Fibroblast of skin of left quadriceps (primary cell): ENCODE measurements at regions not wholly inside any gene's neighbourhood (a gene's known extent, or its start where the extent isn't known, plus 50 kb on each side); places are given as distances from the start of the nearest gene placed in this dataset.
A peak's percentile ranks its signal among the peaks of the same experiment; 100 is the strongest.

Source experiments
- DNase-seq, 2 experiments: peaks; one replicate each; pipeline ENCODE4 v3.0.0-alpha.2; 2013; ENCODE audit warnings: low read depth in 2 of 2

DNA sequence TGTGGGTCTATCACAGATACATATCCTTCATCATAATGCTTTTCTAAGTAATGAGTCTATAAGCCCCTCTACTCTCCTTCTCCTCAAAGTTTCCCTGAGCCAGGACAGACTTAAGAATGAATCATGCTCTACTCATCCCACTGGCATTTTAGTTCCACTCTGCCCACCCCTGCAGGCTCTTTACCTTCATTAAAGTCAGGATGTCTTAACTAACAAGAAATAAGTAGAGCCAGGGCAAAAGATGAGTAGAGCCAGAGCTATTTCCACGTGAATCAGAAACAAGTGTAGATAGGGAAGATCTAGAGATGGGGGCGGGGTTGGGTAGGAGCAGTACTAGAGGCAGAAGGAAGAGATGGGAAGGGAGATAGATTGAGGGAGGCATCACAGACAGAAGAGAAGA lies 790.5 kb downstream of the RNF144A start:
- peak; percentile 59 to 63 for DNase-seq

- no peak for DNase-seq
Observed at GRCh38 chr2:7709907-7710306, 792.7 kb downstream of the RNF144A start.

- DNase-seq: no peak
Observed at GRCh38 chr2:7711167-7711566, 794.0 kb downstream of the RNF144A start.

- no peak for DNase-seq
Observed at GRCh38 chr2:7719876-7720275, 802.7 kb downstream of the RNF144A start.

DNA sequence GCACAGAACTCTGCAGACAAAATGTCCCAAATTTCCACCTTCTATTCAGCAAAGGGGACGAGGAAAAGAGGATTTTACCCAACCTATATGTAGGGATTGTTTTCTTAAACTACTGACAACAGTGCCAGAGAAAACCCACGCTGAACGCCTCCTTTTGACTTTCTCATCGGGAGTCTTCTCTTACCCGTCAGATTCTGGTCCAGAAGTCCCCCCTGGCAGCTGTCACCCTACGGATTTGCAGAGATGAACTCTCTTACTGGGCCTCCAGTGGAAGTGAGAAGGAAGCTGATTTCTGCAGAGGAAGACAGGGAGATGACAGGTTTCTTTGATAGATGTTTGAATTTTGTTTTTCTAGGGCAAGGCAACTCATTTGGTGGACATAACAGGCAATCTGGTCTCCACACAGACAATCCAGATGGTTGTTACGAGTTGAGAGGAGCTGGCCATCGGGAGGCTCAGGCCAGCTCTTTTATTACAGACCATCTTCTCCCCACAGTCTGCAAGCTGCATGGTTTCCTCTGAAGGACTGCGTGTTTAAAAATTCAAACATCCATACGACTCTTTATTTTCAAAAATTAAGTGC lies 804.3 kb downstream of the RNF144A start:
- no peak for DNase-seq

- no peak for DNase-seq
Observed at GRCh38 chr2:7722212-7722910, 805.1 kb downstream of the RNF144A start.

- no peak for DNase-seq
Observed at GRCh38 chr2:7724336-7724735, 807.1 kb downstream of the RNF144A start.

DNA sequence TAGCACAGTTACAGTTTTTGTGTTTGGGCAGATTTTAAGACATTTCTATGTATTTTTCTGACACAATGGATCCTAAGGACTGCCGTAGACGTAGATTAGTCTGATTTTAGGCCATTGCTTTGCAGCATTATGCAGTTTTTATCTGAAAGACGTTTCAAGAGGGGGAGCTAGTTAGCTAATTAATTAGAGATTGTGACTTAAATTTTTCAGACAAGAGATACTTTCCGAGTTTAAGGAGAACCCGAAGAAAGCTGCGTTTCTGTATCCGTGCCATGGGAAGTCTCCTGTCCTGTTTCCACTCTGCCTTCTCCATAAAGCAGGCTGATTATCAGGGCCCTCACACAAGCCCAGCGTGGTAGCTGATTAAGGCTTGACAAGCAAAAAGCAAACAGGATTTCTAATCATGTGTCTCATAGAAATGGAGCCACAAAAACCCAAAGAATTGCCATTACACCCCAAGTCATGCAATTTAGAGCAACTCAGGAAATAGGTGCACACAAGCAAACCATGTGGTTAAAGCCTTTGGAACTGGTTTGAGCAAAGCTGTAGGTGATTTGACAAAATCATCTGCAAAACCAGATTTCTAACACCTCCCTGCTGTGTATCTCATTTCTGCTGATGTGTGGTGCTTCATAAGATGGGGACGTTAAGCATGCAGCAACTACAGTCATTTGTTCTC lies 808.1 kb downstream of the RNF144A start:
- peak in 1 of 2 experiments; percentile 20 for DNase-seq

GRCh38 chr2:7725850-7726242 lies 808.6 kb downstream of the RNF144A start:
- DNase-seq: peak in 1 of 2 experiments; percentile 29

GRCh38 chr2:7726989-7727388 lies 809.8 kb downstream of the RNF144A start:
- no peak for DNase-seq

DNA sequence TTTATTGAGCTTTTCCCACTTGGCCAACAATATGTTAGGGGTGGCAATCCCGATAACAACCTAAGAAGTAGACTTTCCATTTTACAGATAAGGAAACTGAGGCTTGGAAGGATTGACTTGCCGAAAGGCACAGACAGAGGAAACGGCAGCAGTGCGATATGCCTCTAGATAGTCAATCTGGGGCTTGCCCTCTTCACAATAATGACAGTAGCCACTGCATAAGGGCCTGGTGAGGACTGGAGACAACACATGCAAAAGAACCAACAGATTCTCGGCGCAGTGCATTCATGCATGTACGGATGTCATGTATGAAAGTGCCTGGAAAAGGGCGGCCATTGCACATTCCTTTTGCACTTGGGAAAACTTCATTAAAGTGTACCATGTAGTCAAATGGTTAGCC lies 811.2 kb downstream of the RNF144A start:
- no peak for DNase-seq

DNA sequence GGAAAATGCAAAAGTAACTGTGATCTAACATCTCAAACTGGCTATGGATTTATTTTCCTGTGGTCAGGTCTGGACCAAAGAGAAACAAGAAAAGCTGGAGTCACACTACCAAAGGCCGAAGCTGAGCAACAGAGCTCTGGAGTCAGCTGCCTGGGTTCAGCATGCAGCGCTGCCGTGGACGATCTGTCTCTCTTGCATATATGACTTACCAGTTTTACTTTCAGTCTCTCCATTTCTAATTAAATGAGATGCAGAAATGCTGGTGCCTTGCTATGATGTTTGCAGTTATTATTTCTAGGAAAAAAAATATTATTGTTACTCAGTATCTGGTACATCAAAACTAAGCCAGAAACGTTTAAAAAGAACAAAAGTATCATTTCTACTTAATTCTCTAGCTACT lies 813.2 kb downstream of the RNF144A start:
- no peak for DNase-seq

DNA sequence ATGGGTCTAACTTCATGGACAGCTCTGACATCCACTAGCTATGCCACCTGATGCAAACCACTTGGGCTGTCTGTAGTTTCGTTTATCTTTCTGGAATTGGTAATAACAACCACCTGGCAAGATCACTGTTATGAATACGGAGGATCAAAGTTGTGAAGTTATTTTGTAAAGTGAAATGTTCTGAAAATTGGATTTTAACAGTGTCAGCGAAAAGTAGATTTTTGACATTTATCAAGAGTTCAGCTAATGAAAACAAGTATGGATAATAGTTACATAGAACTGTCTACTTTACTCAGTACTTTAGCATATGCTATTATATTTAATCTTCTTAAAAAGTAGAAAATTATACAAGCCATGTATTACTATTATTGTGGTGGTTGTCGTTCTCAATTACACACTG lies 813.8 kb downstream of the RNF144A start:
- no peak for DNase-seq

DNA sequence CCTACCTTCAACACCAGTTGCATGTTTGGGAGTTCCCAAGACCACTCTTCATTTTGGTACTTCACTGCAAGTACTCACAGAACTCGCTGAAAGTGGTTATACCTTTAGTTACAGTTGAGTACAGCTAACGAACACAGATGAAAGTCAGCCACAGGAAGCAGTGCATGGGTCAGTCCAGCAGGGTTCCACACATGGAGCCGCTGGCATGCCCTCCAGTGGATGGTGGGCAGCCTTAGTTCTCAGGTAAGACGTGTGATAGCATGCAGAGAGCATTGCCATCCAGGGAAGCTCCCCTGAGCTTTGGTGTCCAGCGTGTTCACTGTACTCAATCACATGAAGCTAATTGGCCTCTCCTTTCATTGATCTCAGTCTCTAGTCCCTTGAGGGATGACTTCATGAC lies 815.3 kb downstream of the RNF144A start:
- no peak for DNase-seq

DNA sequence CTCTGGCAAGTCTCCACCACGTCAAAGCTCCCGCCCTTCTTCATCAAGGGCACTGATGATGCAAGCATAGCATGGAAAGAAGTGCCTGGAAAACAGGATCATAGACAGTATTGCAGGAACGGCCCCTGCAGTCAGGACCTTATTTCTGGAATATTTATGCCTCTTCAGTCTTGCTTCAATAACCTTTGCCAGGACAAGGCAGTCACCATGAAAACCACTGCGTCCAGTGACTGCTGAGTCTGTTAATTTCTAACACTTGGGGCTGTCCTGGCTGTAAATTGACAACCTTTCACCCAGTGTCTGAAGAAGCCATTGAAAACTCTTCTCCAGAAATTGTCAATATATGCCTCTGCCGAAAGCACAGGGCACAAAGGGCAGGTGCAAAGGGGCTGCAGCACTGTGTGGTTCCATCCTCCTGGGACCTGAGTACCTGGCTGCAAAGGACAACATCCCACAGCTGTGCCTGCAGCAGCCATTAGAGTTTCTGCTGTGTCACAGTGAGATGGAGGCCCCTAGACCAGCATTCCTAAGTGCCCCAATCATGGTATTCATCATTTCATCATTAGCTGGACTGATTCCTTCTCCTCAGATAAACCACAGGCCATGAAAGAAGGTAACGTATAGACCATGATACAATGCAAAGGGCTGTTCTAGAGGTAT lies 819.6 kb downstream of the RNF144A start:
- peak; percentile 15 to 27 for DNase-seq

- peak in 1 of 2 experiments; percentile 4 for DNase-seq
Observed at GRCh38 chr2:7738596-7738995, 821.4 kb downstream of the RNF144A start.

DNA sequence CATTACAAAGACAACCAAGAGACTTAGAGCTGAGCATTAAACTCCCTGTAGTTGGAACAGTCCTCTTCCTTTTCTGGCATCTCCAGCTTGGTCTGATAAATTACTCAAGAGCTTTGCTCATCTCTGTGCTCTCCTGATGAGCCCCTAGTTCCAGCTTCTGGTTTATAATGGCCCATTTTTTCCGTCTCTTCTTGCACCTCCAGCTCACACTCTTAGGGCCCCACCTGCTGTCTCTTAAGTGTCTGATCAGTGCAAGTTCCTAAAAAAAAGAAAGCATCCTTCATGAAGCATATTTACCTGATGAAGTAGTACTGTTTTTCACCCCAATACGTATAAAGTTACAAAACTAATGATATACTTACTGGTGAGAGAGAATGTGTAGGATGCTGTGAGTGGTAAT lies 822.9 kb downstream of the RNF144A start:
- no peak for DNase-seq

GRCh38 chr2:7742301-7742700 lies 825.1 kb downstream of the RNF144A start:
- DNase-seq: no peak

- no peak for DNase-seq
Observed at GRCh38 chr2:7744827-7745226, 827.6 kb downstream of the RNF144A start.

DNA sequence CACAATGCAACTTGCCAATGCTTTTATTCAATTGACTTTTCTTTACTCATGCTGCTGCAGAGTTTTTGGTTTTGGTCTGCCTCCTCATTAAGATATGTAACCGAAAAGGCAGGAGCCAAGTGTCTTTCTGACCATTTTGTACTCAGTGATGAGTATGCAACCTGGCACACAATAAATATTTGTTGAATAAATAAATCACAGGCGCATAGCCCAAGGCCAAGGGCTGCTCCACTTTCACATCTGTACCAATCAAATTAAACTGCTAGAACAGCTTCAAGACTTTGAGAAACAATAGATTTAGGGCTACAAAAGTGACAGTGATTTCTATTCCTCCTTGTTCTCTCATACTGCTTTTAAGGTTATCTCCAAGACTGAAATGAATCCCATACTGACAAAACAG lies 828.2 kb downstream of the RNF144A start:
- DNase-seq: no peak

- no peak for DNase-seq
Observed at GRCh38 chr2:7748717-7749415, 831.7 kb downstream of the RNF144A start.
